ENCODE measurements at regions not wholly inside any gene's neighbourhood (a gene's known extent, or its start where the extent isn't known, plus 50 kb on each side); places are given as distances from the start of the nearest gene placed in this dataset.
"Not testable (repeated sequence)": the region's sequence is repeated elsewhere in the genome, so short reads cannot be mapped to it uniquely, and the experiment has no call there.

GRCh38 chr18:10086458-10087210 lies 172.8 kb downstream of the VAPA start:
- no peak for DNase-seq

GRCh38 chr18:10088734-10089133 lies 174.9 kb downstream of the VAPA start:
- DNase-seq: no peak

GRCh38 chr18:10089881-10090280 lies 176.1 kb downstream of the VAPA start:
- DNase-seq: peak; percentile 30

GRCh38 chr18:10090668-10091067 lies 176.9 kb downstream of the VAPA start:
- no peak for DNase-seq

- DNase-seq: no peak
Measured at GRCh38 chr18:10093445-10093844, 179.6 kb downstream of the VAPA start.

- no peak for DNase-seq
Measured at GRCh38 chr18:10094154-10094553, 180.3 kb downstream of the VAPA start.

GRCh38 chr18:10094655-10095054 lies 180.8 kb downstream of the VAPA start:
- no peak for DNase-seq

- no peak for DNase-seq
Measured at GRCh38 chr18:10095356-10095755, 181.5 kb downstream of the VAPA start.

GRCh38 chr18:10099539-10100140 lies 185.8 kb downstream of the VAPA start:
- DNase-seq: no peak

GRCh38 chr18:10100196-10100595 lies 186.4 kb downstream of the VAPA start:
- DNase-seq: no peak

- DNase-seq: no peak
Measured at GRCh38 chr18:10100941-10101701, 187.3 kb downstream of the VAPA start.

GRCh38 chr18:10101729-10102128 lies 187.9 kb downstream of the VAPA start:
- DNase-seq: no peak

- DNase-seq: not testable (repeated sequence)
Measured at GRCh38 chr18:10105118-10105517, 191.3 kb downstream of the VAPA start.

- DNase-seq: no peak
Measured at GRCh38 chr18:10111191-10111590, 197.4 kb downstream of the VAPA start.

GRCh38 chr18:10111944-10112343 lies 198.1 kb downstream of the VAPA start:
- DNase-seq: no peak

- DNase-seq: no peak
Measured at GRCh38 chr18:10113121-10114022, 199.6 kb downstream of the VAPA start.

- DNase-seq: no peak
Measured at GRCh38 chr18:10114717-10115463, 201.1 kb downstream of the VAPA start.

- no peak for DNase-seq
Measured at GRCh38 chr18:10116574-10116973, 202.8 kb downstream of the VAPA start.

- no peak for DNase-seq
Measured at GRCh38 chr18:10119528-10119927, 205.7 kb downstream of the VAPA start.

GRCh38 chr18:10119991-10120390 lies 206.2 kb downstream of the VAPA start:
- DNase-seq: no peak

- DNase-seq: no peak
Measured at GRCh38 chr18:10120622-10121021, 206.8 kb downstream of the VAPA start.

- no peak for DNase-seq
Measured at GRCh38 chr18:10121028-10121427, 207.2 kb downstream of the VAPA start.

Measured in RPMI8226 (cell line).